Cardiac fibroblast (primary cell): ENCODE measurements at regions not wholly inside any gene's neighbourhood (a gene's known extent, or its start where the extent isn't known, plus 50 kb on each side); places are given as distances from the start of the nearest gene placed in this dataset.

Source experiments
- DNase-seq, 2 donors: peaks; one replicate each; pipeline versions ENCODE4 v3.0.0 to v3.0.0-alpha.2; 2010; ENCODE audit warnings: low read depth in 2 of 2
- H3K4me3 ChIP-seq, 2 donors: replicated peaks in 1 of 2; 1 replicate in 1 of 2; 2 replicates in 1 of 2; pipeline ENCODE4 v1.5.1; 2011; ENCODE audit warnings: low read depth in 2 of 2, low read length in 2 of 2, mild to moderate bottlenecking in 2 of 2, moderate library complexity in 1 of 2
- CTCF ChIP-seq: IDR thresholded peaks from one replicate; pipeline ENCODE4 v1.5.1; 2011; ENCODE audit warnings: low read depth, mild to moderate bottlenecking, low read length, inconsistent platforms

DNA sequence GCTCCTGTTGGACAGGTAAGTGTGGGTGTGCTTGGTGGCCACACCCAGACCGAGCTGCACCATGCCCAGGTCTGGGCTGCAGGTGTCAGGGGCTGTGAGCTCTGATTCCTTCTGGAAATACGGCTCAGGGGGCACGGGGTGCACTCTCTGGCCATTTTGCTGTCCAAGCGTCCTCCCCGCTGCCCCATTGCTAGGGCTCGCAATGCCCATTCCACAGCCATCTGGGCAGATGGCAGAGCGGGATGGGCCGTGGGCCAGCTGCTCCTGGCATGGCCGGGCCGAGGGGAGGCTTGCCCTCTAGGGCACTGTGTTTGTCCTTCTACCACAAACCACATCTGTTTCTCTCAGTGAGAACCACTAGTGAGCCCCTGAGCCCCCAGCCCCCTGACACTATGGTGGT, 67.9 kb upstream of the RXRA start:
- TF ChIP-seq CTCF, result no peak
- H3K4me3 ChIP-seq, result no peak overlapping the region
- no peak for DNase-seq

DNA sequence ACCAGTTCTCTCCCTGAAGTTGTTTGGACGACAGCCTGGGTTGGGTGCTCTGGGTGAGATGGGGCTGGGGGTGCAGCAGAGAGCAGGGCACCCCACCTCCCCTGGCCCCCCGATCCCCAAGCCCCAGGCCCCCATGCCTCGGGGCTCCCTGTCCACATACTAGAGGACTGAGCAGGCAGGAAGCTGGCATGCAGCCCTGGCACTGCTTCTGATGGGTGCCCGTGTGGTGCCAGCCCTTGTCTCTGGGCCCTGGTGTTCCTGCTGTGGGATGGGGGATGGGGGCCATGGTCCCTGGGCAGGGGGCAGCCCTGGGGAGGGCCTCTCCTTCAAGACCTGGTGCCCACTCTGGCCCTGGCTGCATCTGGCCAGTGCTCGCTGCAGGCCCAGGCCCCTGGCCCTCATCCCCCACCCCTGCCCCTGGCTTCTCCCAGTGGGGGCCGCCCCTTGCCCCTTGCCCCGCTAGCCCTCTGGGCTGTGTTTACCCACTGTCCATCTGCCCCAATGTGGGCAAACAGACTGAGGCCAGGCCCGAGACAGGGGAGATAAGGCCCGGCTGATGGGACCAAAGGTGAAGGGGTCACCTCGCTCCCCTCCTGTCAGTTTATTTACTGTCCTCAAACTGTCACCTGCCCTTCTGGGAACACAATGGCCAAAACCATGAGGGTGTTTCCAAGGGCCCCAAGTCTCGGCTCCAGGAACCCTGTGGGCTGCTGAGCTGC, 67.3 kb upstream of the RXRA start:
- H3K4me3 ChIP-seq, result no peak overlapping the region
- no peak for TF ChIP-seq CTCF
- no peak for DNase-seq

GRCh38 chr9:134259708-134260107, 66.5 kb upstream of the RXRA start:
- DNase-seq, result no peak
- TF ChIP-seq CTCF, result no peak
- H3K4me3 ChIP-seq, result no peak overlapping the region

GRCh38 chr9:134260801-134261200, 65.5 kb upstream of the RXRA start:
- no peak for TF ChIP-seq CTCF
- no peak for DNase-seq
- no peak overlapping the region for H3K4me3 ChIP-seq

DNA sequence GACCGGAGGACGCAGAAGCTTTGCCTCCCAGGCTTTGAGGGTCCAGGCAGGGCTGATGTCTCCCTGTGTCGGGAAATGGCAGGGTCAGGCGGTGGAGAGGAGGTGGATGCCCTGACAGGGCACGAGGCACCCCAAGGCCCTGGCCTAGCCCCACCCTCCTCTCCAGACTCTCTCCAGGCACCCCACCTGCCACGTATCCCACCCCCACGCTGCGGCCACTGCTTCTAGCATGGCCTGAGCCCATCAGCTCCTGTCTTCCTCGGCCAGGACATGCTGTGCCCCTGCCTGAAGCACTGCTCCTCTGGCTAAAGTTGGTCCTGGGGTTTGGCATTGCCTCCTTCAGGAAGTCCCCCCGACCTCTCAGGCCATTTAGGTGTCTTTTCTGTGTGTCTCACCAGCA, 64.2 kb upstream of the RXRA start:
- TF ChIP-seq CTCF, result no peak

GRCh38 chr9:134263596-134263995, 62.7 kb upstream of the RXRA start:
- H3K4me3 ChIP-seq, result no peak overlapping the region
- TF ChIP-seq CTCF, result no peak
- no peak for DNase-seq

More for the DNA sequence above, 64.2 kb upstream of the RXRA start:
- no peak for DNase-seq
- H3K4me3 ChIP-seq, result no peak overlapping the region

GRCh38 chr9:134264169-134264568, 62.1 kb upstream of the RXRA start:
- DNase-seq, result no peak
- no peak overlapping the region for H3K4me3 ChIP-seq
- no peak for TF ChIP-seq CTCF
